GM12878 (cell line): ENCODE measurements at regions not wholly inside any gene's neighbourhood (a gene's known extent, or its start where the extent isn't known, plus 50 kb on each side); places are given as distances from the start of the nearest gene placed in this dataset.

Experiments
- ATAC-seq: fragments of 200-7000 bp; cut with Tn5 transposase; 3 replicates; pipeline ENCODE4 v1.9.1; 2020; ENCODE audit warnings: mild to moderate bottlenecking, moderate library complexity
- BruUV-seq: library from RNA; stranded (reverse); fragments of 400-500 nt; replicated peaks from 2 replicates; lab custom pipeline; 2021; lab: Mats Ljungman, UMichigan
- CTCF ChIA-PET: fragments of 300-600 bp; sonication (Branson Sonifier 250); formaldehyde crosslinking; extraction: SDS; loops from one replicate; lab custom pipeline; 2021; ENCODE audit warnings: inconsistent platforms; lab: Yijun Ruan, JAX
- POLR2A ChIA-PET: fragments of 350-600 bp; formaldehyde crosslinking; extraction: SDS; loops from one replicate; lab custom pipeline; 2021; ENCODE audit warnings: inconsistent platforms; lab: Charles Lee
- RAD21 ChIA-PET: fragments of 300-600 bp; sonication (Branson Sonifier 250); formaldehyde crosslinking; loops from one replicate; lab custom pipeline; 2023; ENCODE audit warnings: antibody characterized with exemption; ENCODE audit not compliant: unreplicated experiment; lab: Charles Lee
- SMC1A ChIA-PET: fragments of 300-600 bp; sonication (Branson Sonifier 250); formaldehyde crosslinking; loops from one replicate; lab custom pipeline; 2023; ENCODE audit not compliant: unreplicated experiment, uncharacterized antibody; lab: Charles Lee
- DNase-seq: peaks from one replicate; pipeline ENCODE4 v3.0.0-alpha.2; 2011; ENCODE audit warnings: low read depth, low spot score
- FAIRE-seq: peaks from 3 replicates; lab custom pipeline; 2011; peaks lifted over from hg19 to GRCh38; lab: Jason Lieb, UNC
- H2AFZ ChIP-seq: 2 replicates; pipeline ENCODE4 v1.6.0; 2011; ENCODE audit warnings: low read depth, low read length, control low read depth; ENCODE audit not compliant: control insufficient read depth
- H3K27ac ChIP-seq: 2 replicates; pipeline ENCODE4 v1.5.1; 2011; ENCODE audit warnings: control low read depth; ENCODE audit not compliant: control insufficient read depth, insufficient read depth
- H3K27me3 ChIP-seq, 2 experiments: replicated peaks in 1 of 2; 2 replicates each; pipeline versions ENCODE4 v1.6.0 to v1.6.1; 2011; ENCODE audit warnings: low read length in 1 of 2; ENCODE audit not compliant: control insufficient read depth in 2 of 2, insufficient read depth in 2 of 2
- H3K36me3 ChIP-seq, 2 experiments: 2 replicates each; pipeline ENCODE4 v1.5.1; 2011; ENCODE audit warnings: low read length in 1 of 2; ENCODE audit not compliant: control insufficient read depth in 2 of 2, insufficient read depth in 2 of 2
- H3K4me1 ChIP-seq: 2 replicates; pipeline ENCODE4 v1.6.1; 2011; ENCODE audit warnings: mild to moderate bottlenecking, low read length, moderate library complexity, mixed read lengths; ENCODE audit not compliant: control insufficient read depth, insufficient read depth
- H3K4me2 ChIP-seq: 2 replicates; pipeline ENCODE4 v1.6.0; 2011; ENCODE audit warnings: control low read depth; ENCODE audit not compliant: control insufficient read depth, insufficient read depth
- H3K4me3 ChIP-seq: fragments of 200-600 bp; sonication (generic); 2 replicates; pipeline ENCODE4 v1.5.1; 2016
- H3K79me2 ChIP-seq: 2 replicates; pipeline ENCODE4 v1.6.0; 2011; ENCODE audit warnings: low read length; ENCODE audit not compliant: control insufficient read depth, insufficient read depth
- H3K9ac ChIP-seq: 2 replicates; pipeline ENCODE4 v1.8.0; 2011; ENCODE audit warnings: low read length, control low read depth, mixed read lengths; ENCODE audit not compliant: control insufficient read depth, insufficient read depth
- H3K9me3 ChIP-seq: replicated peaks from 3 replicates; pipeline ENCODE4 v1.5.1; 2011; ENCODE audit warnings: mild to moderate bottlenecking, low read length; ENCODE audit not compliant: control insufficient read depth, insufficient read depth
- H4K20me1 ChIP-seq: 2 replicates; pipeline ENCODE4 v1.6.0; 2011; ENCODE audit not compliant: control insufficient read depth, insufficient read depth
- EED ChIP-seq: sonication (generic); IDR thresholded peaks from 2 replicates; pipeline ENCODE4 v1.6.1; 2016; ENCODE audit warnings: antibody characterized with exemption, low read depth
- ETV6 ChIP-seq, 2 experiments: fragments of 450-650 bp in 1 of 2; IDR thresholded peaks in 1 of 2; conservative IDR thresholded peaks in 1 of 2; 2 replicates each; pipeline ENCODE4 v1.6.1; 2014; ENCODE audit warnings: antibody characterized with exemption in 1 of 2, borderline replicate concordance in 1 of 2, low read depth in 1 of 2, mild to moderate bottlenecking in 1 of 2, moderate library complexity in 1 of 2
- NFYA ChIP-seq: IDR thresholded peaks from 2 replicates; pipeline ENCODE4 v1.6.1; 2011; ENCODE audit warnings: low read depth, mild to moderate bottlenecking, low read length, improper control_type of control experiment, borderline replicate concordance
- NFYB ChIP-seq: IDR thresholded peaks from 2 replicates; pipeline ENCODE4 v1.6.1; 2011; ENCODE audit warnings: low read depth, mild to moderate bottlenecking, low read length, improper control_type of control experiment, moderate library complexity; ENCODE audit not compliant: insufficient read depth
- SMARCA5 ChIP-seq: fragments of 450-650 bp; IDR thresholded peaks from 2 replicates; pipeline ENCODE4 v1.6.1; 2017; ENCODE audit warnings: mild to moderate bottlenecking
- SREBF1 ChIP-seq: IDR thresholded peaks from 2 replicates; pipeline ENCODE4 v1.6.1; 2012; ENCODE audit warnings: mild to moderate bottlenecking, low read length
- TARDBP ChIP-seq: IDR thresholded peaks from 2 replicates; pipeline ENCODE4 v1.6.1; 2016; ENCODE audit warnings: borderline replicate concordance
- TBL1XR1 ChIP-seq: IDR thresholded peaks from 2 replicates; pipeline ENCODE4 v1.6.1; 2012; ENCODE audit warnings: low read depth, low read length, improper control_type of control experiment
- ZNF274 ChIP-seq: IDR thresholded peaks from one replicate; pipeline ENCODE4 v1.8.0; 2011; ENCODE audit not compliant: insufficient read length, insufficient read depth
- WGBS: methylation state at CpG from one replicate; pipeline ENCODE4 v1.1.6; 2016; ENCODE audit warnings: low lambda C conversion rate; ENCODE audit not compliant: insufficient replicate concordance, insufficient coverage; ENCODE audit errors: missing lambda C conversion rate; 5-methylcytosine and 5-hydroxymethylcytosine counted together
- in situ Hi-C: fragments of 300-500 bp; cut with MboI; formaldehyde crosslinking; loops from 9 replicates; pipeline ENCODE4 v1.14.3; 2018; ENCODE audit warnings: mixed read lengths
- intact Hi-C: fragments of 100-400 bp; cut with micrococcal nuclease; formaldehyde crosslinking; loops from one replicate; pipeline ENCODE4 v1.14.2; 2022; ENCODE audit not compliant: unreplicated experiment
- TF ChIP-seq, protein P1 (sequence below): IDR thresholded peaks from 2 replicates; pipeline ENCODE4 v1.6.1; 2012; ENCODE audit warnings: low read depth, low read length, improper control_type of control experiment

DNA sequence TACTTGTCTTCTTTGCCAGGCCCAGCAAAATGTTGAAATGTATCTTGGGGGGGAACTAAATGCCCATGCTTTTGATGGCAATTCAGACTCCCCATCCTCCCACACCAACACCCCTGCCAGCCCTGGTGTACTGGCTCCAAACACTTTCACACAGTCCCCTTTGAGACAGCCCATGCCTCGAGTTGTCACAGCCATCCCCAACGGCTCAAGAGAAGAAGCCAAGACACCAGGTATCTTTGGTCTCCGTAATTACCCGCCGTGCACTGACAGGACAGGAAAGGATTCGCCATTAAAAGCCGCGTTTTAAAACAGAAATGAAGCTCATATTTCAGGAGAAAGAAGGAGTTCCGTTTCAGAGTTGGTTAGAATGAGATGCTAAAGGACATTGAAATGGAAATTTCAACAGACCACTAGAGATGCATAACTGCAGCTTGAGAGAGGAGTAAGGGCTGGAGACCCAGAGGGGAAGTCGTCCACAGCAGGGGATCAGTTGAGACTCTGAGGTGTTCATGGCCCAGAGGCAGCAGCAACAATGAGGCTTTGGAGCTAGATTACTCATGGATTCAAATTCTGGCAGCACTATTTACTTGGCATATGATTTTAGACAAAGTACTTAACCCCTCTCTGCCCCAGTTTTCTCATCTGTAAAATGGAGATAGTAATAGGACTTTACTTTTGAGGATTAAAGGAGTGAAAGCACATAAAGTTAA lies 63.5 kb upstream of the ADGRF1 start:
- no peak overlapping the region for H3K4me2 ChIP-seq
- POLR2A ChIA-PET = interaction anchor here (1.0 kb wide), 1 partner anchor 10 kb away, joined by 3 read pairs; no protein-coding TSS in a partner anchor
- BruUV-seq = no TSS peak

More for the DNA sequence above, 63.5 kb upstream of the ADGRF1 start:
- Histone ChIP-seq H3K4me3 (no peak overlapping the region), H3K36me3 (no peaks in the 10 kb centered on the region), H3K9ac (no peak overlapping the region), H3K4me1 (no peaks in the 10 kb centered on the region), H4K20me1 (no peaks in the 10 kb centered on the region), H3K9me3 (no peaks in the 10 kb centered on the region), H3K79me2 (no peaks in the 10 kb centered on the region), H3K27me3 (no peaks in the 10 kb centered on the region; a peak in 1 of 4 replicates), H2AFZ (no peak overlapping the region), H3K27ac (no peak overlapping the region)
- 50% methylated on average over 10 of the region's 10 CpGs for WGBS
- SMC1A ChIA-PET = interaction anchor here (1.2 kb wide), 1 partner anchor 8 kb away, joined by 6 read pairs; no protein-coding TSS in a partner anchor
- TF ChIP-seq SREBF1 (no peak), NFYB (no peak), ZNF274 (no peak), TARDBP (no peak), SMARCA5 (no peak), TBL1XR1 (no peak), ETV6 (conservative IDR thresholded peaks at IDR 0.05 in 1 of 2, IDR thresholded peaks at IDR 0.05 in 1 of 2; ENCODE audit: borderline replicate concordance in 1 of 2, low read depth in 1 of 2) (no peak), EED (no peak), NFYA (no peak)
- TF ChIP-seq, protein P1, sequence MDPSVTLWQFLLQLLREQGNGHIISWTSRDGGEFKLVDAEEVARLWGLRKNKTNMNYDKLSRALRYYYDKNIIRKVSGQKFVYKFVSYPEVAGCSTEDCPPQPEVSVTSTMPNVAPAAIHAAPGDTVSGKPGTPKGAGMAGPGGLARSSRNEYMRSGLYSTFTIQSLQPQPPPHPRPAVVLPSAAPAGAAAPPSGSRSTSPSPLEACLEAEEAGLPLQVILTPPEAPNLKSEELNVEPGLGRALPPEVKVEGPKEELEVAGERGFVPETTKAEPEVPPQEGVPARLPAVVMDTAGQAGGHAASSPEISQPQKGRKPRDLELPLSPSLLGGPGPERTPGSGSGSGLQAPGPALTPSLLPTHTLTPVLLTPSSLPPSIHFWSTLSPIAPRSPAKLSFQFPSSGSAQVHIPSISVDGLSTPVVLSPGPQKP = no peak
- DNase-seq (no peak), FAIRE-seq (no peak), ATAC-seq (no peak)
- intact Hi-C loops (no loop called here), in situ Hi-C loops (no loop called here)
- CTCF ChIA-PET = interaction anchor here (1.7 to 3.7 kb wide), 2 partner anchors 8 to 10 kb away, joined by 6 to 9 read pairs; no protein-coding TSS in a partner anchor
- RAD21 ChIA-PET = interaction anchor here (1.2 kb wide), 1 partner anchor 202 kb away, joined by 3 read pairs; no protein-coding TSS in a partner anchor
